ENCODE measurements at regions not wholly inside any gene's neighbourhood (a gene's known extent, or its start where the extent isn't known, plus 50 kb on each side); places are given as distances from the start of the nearest gene placed in this dataset.

DNA sequence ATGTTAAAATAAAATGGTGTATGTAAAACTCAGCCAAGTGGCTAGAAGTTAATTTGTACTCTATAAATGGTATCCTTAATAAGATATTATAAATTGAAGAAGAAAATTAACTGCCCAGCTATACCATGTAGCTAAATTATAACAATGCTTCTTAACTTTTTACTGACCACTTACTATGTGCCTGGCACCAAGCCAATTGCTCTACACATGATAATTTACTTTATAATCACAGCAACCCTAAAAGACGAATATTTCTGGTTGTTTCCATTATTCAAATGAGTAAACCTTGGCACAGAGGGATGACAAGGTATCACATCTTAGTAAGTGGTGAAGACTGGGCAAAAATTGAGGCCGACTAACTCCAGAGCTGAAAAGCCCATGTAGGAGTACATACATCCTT, 1506.6 kb downstream of the PCDH7 start:
- TF ChIP-seq EZH2 (IDR thresholded peaks at IDR 0.05; ENCODE audit: low read depth, low read length, severe bottlenecking): no peak
- no peak for TF ChIP-seq KDM1A (IDR thresholded peaks at IDR 0.05; ENCODE audit: borderline replicate concordance, low read length)
- no peak for TF ChIP-seq RNF2 (IDR thresholded peaks at IDR 0.05; ENCODE audit: borderline replicate concordance, low read depth, low read length, missing control alignments, poor library complexity, severe bottlenecking)
- no peak for TF ChIP-seq GABPA (IDR thresholded peaks at IDR 0.05; ENCODE audit: borderline replicate concordance, insufficient read depth, low read length)
- no peak for TF ChIP-seq HDAC6 (IDR thresholded peaks at IDR 0.05; ENCODE audit: low read depth, low read length)
